ENCODE measurements at regions not wholly inside any gene's neighbourhood (a gene's known extent, or its start where the extent isn't known, plus 50 kb on each side); places are given as distances from the start of the nearest gene placed in this dataset.
"Not testable (repeated sequence)": the region's sequence is repeated elsewhere in the genome, so short reads cannot be mapped to it uniquely, and the experiment has no call there.

DNA sequence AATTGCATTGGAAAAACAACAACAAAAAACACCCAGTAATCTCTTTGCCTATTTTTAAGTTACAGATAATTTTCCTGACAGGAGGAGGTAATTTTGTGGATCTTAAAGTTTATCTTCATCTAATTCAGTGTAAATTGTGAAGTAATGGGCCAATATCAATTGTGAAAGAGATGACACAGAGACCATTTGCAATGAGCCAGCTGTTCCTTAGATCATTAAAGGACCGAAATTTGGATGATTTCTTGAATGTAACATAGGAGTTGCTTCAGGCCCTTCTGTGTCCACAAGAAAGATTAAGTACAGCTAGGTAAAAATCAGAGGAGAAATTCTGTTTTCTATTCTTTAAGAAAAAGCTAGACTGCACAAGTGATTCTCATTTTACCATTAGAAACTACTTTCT, 718.5 kb upstream of the ANO3 start:
- DNase-seq (ENCODE audit: low read depth), result no peak
- TF ChIP-seq, protein P1, sequence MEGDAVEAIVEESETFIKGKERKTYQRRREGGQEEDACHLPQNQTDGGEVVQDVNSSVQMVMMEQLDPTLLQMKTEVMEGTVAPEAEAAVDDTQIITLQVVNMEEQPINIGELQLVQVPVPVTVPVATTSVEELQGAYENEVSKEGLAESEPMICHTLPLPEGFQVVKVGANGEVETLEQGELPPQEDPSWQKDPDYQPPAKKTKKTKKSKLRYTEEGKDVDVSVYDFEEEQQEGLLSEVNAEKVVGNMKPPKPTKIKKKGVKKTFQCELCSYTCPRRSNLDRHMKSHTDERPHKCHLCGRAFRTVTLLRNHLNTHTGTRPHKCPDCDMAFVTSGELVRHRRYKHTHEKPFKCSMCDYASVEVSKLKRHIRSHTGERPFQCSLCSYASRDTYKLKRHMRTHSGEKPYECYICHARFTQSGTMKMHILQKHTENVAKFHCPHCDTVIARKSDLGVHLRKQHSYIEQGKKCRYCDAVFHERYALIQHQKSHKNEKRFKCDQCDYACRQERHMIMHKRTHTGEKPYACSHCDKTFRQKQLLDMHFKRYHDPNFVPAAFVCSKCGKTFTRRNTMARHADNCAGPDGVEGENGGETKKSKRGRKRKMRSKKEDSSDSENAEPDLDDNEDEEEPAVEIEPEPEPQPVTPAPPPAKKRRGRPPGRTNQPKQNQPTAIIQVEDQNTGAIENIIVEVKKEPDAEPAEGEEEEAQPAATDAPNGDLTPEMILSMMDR (IDR thresholded peaks at IDR 0.05; ENCODE audit: control insufficient read depth, insufficient read depth, low read depth, low read length, missing control alignments), result no peak

DNA sequence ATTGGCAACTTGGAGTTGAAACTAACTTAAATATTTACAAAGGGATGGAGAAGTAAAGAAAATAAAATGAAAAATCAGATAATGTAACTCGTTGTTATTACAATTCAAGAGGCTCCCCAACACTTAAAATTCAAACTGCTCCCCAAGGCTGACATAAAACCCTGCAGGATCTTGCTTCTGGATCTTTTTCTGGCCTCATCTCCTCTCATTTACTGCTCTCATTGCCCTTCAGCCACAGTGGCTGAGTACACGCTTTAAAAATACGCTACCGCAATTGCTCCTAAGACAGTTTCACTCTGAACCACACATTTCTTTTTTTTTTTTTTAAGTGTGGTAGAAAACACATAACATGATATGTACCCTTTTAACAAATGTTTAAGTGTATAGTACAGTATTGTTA, 718.1 kb upstream of the ANO3 start:
- no peak overlapping the region for H3K4me3 ChIP-seq (ENCODE audit: control insufficient read depth, low read depth, low read length)
- TF ChIP-seq, protein P1 (IDR thresholded peaks at IDR 0.05; ENCODE audit: control insufficient read depth, insufficient read depth, low read depth, low read length, missing control alignments), result no peak
- DNase-seq (ENCODE audit: low read depth), result no peak

More for the DNA sequence above, 718.5 kb upstream of the ANO3 start:
- H3K4me3 ChIP-seq (ENCODE audit: control insufficient read depth, low read depth, low read length), result no peak overlapping the region

DNA sequence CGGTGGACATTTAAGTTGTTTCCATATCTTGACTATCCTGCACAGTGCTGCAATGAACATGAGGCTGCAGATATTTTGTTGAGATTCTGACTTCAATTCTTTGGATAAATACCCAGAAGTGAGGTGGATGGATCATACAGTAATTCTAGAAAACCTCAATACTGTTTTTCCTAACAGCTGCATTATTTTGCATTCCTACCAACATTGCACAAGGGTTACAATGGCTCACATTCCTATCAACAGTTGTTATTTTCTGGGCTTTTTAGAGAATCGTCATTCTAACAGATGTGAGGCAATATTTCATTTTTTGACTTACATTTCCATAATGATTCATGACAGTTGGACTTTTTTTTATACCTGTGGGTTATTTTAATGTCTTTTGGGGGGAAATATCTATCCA, 716.9 kb upstream of the ANO3 start:
- no peak for DNase-seq (ENCODE audit: low read depth)
- no peak overlapping the region for H3K4me3 ChIP-seq (ENCODE audit: control insufficient read depth, low read depth, low read length)
- TF ChIP-seq, protein P1 (IDR thresholded peaks at IDR 0.05; ENCODE audit: control insufficient read depth, insufficient read depth, low read depth, low read length, missing control alignments), result no peak

DNA sequence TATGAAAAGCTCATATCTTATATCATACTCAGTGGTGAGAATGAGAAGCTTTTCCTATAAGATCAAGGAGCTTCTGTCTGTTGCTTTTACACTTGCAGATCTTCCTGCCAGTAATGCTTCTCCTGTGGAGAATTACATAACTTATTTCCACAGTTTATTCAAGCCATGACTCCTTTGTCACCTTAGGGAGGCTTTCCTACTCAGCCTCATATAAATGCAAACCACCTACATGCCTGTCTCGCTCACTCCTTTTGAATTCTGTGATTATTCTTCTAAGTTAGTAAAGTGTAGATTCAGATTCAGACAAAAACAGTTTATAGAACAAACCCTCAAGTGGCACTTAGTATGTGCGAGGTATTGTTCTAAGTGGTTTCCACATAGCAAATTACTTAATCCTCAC, 716.1 kb upstream of the ANO3 start:
- DNase-seq (ENCODE audit: low read depth), result no peak
- no peak overlapping the region for H3K4me3 ChIP-seq (ENCODE audit: control insufficient read depth, low read depth, low read length)
- TF ChIP-seq, protein P1 (IDR thresholded peaks at IDR 0.05; ENCODE audit: control insufficient read depth, insufficient read depth, low read depth, low read length, missing control alignments), result no peak

DNA sequence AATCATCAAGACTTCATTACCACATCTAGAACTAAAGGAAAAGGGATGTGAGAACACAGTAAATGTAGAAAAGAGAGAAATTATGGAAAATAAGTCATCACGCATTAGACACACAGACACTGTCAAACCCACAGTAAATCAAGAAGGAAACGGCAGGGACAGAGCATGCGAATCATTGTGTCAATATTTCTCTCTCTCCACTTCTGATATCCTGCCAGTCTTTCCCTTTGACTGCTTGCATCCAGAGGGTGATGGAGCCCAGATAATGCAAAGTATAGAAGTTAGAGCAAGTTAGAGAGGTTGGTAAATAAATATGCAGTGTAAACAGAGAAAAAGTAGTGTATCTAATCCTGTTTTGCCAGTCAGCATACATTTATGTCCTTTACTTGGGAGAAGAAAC, 706.8 kb upstream of the ANO3 start:
- TF ChIP-seq, protein P1 (IDR thresholded peaks at IDR 0.05; ENCODE audit: control insufficient read depth, insufficient read depth, low read depth, low read length, missing control alignments), result no peak

DNA sequence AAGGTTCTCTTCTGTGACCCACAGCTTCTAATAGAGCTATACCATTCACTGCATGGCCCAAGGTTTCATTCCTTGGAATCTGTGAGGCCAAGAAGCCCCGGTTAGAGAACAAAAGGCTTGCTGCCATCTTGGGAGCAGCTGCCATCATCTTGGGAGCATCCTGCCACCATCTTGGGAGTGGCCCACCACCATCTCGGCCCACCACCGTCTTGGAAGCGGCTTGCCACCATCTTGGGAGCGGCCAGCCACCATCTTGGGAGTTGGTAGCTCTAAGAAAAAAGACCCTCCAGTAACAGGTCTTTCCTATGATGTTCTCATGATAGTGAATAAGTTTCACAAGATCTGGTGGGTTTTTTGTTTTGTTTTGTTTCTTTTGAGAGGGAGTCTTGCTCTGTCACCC, 703.9 kb upstream of the ANO3 start:
- DNase-seq (ENCODE audit: low read depth), result no peak
- TF ChIP-seq, protein P1 (IDR thresholded peaks at IDR 0.05; ENCODE audit: control insufficient read depth, insufficient read depth, low read depth, low read length, missing control alignments), result no peak
- H3K4me3 ChIP-seq (ENCODE audit: control insufficient read depth, low read depth, low read length), result no peak overlapping the region

More for the DNA sequence above, 706.8 kb upstream of the ANO3 start:
- no peak for DNase-seq (ENCODE audit: low read depth)
- H3K4me3 ChIP-seq (ENCODE audit: control insufficient read depth, low read depth, low read length), result no peak overlapping the region

DNA sequence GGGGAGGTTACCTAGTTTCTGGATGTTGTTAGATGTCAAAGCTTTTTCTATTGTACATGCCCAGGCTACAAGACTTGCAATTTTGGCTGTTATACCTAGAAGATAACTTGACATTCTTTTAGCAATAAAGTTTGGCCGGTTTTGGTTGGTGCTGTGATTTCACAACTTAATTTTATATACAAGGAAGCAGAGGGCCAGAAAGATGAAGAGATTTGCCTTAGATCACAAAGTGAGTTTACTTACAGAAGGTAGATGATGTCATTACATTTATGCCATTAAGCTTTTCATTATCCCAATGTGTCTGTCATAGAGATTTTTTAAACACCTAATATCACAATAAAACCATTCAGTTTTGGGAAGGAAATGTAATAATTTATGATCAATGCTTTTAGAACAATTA, 698.7 kb upstream of the ANO3 start:
- H3K4me3 ChIP-seq (ENCODE audit: control insufficient read depth, low read depth, low read length), result no peak overlapping the region
- DNase-seq (ENCODE audit: low read depth), result no peak
- TF ChIP-seq, protein P1 (IDR thresholded peaks at IDR 0.05; ENCODE audit: control insufficient read depth, insufficient read depth, low read depth, low read length, missing control alignments), result no peak

DNA sequence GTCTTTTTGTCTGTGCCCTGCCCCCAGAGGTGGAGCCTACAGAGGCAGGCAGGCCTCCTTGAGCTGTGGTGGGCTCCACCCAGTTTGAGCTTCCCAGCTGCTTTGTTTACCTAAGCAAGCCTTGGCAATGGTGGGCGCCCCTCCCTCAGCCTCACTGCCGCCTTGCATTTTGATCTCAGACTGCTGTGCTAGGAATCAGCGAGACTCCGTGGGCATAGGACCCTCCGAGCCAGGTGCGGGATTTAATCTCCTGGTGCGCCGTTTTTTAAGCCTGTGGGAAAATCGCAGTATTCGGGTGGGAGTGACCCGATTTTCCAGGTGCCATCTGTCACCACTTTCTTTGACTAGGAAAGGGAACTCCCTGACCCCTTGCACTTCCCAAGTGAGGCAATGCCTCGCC, 682.7 kb upstream of the ANO3 start:
- not testable (repeated sequence) for H3K4me3 ChIP-seq (ENCODE audit: control insufficient read depth, low read depth, low read length); DNase-seq (ENCODE audit: low read depth)

All from AG09309 (cell line).